IMR-90 (cell line): ENCODE measurements at regions not wholly inside any gene's neighbourhood (a gene's known extent, or its start where the extent isn't known, plus 50 kb on each side); places are given as distances from the start of the nearest gene placed in this dataset.

ENCODE experiments used
- BHLHE40 ChIP-seq: fragments of 150-350 bp; IDR thresholded peaks from 2 replicates; pipeline ENCODE4 v1.6.1; 2016; ENCODE audit warnings: mild to moderate bottlenecking, low read depth, low read length
- CEBPB ChIP-seq: IDR thresholded peaks from 2 replicates; pipeline ENCODE4 v1.6.1; 2012; ENCODE audit warnings: low read depth, low read length, improper control_type of control experiment
- FOS ChIP-seq: fragments of 150-350 bp; IDR thresholded peaks from 2 replicates; pipeline ENCODE4 v1.6.1; 2016; ENCODE audit warnings: low read depth, low read length
- MAFK ChIP-seq: IDR thresholded peaks from 2 replicates; pipeline ENCODE4 v1.6.1; 2012; ENCODE audit warnings: low read depth, low read length, improper control_type of control experiment
- MAZ ChIP-seq: IDR thresholded peaks from 2 replicates; pipeline ENCODE4 v1.6.1; 2012; ENCODE audit warnings: low read depth, mild to moderate bottlenecking, low read length, improper control_type of control experiment, moderate library complexity, borderline replicate concordance
- MXI1 ChIP-seq: IDR thresholded peaks from 2 replicates; pipeline ENCODE4 v1.6.1; 2012; ENCODE audit warnings: low read depth, mild to moderate bottlenecking, low read length, moderate library complexity, borderline replicate concordance
- POLR2A ChIP-seq: IDR thresholded peaks from 2 replicates; pipeline ENCODE4 v1.6.1; 2012; ENCODE audit warnings: mild to moderate bottlenecking, low read depth, low read length
- RAD21 ChIP-seq: IDR thresholded peaks from 2 replicates; pipeline ENCODE4 v1.6.1; 2012; ENCODE audit warnings: low read length, improper control_type of control experiment
- TF ChIP-seq, protein P1 (sequence below): conservative IDR thresholded peaks from 2 replicates; pipeline ENCODE4 v1.5.1; 2012; ENCODE audit warnings: mild to moderate bottlenecking, low read depth, low read length, improper control_type of control experiment
- TF ChIP-seq, protein P2 (sequence below): fragments of 150-350 bp; IDR thresholded peaks from 2 replicates; pipeline ENCODE4 v1.6.1; 2017; ENCODE audit warnings: mild to moderate bottlenecking, antibody characterized with exemption, low read length, low read depth
- TF ChIP-seq, protein P3 (sequence below): fragments of 150-350 bp; IDR thresholded peaks from 2 replicates; pipeline ENCODE4 v1.6.1; 2016; ENCODE audit warnings: low read depth, mild to moderate bottlenecking, low read length, moderate library complexity, borderline replicate concordance

DNA sequence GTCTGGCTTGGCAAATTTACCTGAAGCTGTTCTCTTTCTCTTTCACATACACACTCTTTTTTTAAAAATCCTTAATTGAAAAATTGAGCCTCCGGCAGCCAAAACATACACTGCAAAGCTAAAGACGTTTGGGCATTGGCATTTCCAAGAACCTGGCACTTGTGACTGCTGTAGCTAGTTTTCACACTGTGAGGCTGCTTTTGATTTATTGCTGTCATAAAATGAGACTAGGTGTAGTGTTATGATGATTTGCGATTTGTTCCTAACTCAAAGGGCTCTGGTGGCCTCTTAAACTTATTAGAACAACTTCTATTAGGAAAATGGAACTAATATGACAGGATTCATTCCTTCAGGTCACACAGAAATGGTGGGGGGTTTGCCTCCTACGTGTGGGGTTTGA lies 377.1 kb upstream of the FAR2 start:
- TF ChIP-seq, protein P1, sequence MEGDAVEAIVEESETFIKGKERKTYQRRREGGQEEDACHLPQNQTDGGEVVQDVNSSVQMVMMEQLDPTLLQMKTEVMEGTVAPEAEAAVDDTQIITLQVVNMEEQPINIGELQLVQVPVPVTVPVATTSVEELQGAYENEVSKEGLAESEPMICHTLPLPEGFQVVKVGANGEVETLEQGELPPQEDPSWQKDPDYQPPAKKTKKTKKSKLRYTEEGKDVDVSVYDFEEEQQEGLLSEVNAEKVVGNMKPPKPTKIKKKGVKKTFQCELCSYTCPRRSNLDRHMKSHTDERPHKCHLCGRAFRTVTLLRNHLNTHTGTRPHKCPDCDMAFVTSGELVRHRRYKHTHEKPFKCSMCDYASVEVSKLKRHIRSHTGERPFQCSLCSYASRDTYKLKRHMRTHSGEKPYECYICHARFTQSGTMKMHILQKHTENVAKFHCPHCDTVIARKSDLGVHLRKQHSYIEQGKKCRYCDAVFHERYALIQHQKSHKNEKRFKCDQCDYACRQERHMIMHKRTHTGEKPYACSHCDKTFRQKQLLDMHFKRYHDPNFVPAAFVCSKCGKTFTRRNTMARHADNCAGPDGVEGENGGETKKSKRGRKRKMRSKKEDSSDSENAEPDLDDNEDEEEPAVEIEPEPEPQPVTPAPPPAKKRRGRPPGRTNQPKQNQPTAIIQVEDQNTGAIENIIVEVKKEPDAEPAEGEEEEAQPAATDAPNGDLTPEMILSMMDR = no peak
- TF ChIP-seq POLR2A (no peak), BHLHE40 (no peak), MXI1 (no peak), RAD21 (no peak), FOS (no peak), MAZ (no peak), CEBPB (no peak), MAFK (no peak)
- TF ChIP-seq, protein P2, sequence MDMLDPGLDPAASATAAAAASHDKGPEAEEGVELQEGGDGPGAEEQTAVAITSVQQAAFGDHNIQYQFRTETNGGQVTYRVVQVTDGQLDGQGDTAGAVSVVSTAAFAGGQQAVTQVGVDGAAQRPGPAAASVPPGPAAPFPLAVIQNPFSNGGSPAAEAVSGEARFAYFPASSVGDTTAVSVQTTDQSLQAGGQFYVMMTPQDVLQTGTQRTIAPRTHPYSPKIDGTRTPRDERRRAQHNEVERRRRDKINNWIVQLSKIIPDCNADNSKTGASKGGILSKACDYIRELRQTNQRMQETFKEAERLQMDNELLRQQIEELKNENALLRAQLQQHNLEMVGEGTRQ = no peak
- TF ChIP-seq, protein P3, sequence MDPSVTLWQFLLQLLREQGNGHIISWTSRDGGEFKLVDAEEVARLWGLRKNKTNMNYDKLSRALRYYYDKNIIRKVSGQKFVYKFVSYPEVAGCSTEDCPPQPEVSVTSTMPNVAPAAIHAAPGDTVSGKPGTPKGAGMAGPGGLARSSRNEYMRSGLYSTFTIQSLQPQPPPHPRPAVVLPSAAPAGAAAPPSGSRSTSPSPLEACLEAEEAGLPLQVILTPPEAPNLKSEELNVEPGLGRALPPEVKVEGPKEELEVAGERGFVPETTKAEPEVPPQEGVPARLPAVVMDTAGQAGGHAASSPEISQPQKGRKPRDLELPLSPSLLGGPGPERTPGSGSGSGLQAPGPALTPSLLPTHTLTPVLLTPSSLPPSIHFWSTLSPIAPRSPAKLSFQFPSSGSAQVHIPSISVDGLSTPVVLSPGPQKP = no peak
